ENCODE measurements at regions not wholly inside any gene's neighbourhood (a gene's known extent, or its start where the extent isn't known, plus 50 kb on each side); places are given as distances from the start of the nearest gene placed in this dataset.

DNA sequence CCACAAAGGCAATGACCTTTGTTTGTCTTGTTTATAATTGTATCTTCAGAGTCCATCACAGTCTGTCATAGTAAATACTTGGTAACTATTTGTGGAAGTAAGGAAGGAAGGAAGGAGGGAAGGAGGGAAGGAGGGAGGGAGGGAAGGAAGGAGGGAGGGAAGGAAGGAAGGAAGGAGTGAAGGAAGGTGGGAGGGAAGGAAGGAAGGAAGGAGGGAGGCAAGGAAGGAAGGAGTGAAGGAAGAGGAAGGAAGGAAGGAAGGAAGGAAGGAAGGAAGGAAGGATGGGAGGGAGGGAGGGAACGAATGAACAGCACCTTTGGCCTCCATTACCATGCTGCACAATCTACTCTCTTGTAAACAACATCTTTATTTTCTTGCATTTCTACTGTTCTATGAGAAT, 559.5 kb upstream of the PKN2 start:
- no peak for TF ChIP-seq POLR2A (IDR thresholded peaks at IDR 0.05)
- no peak for TF ChIP-seq CTCF (IDR thresholded peaks at IDR 0.05 in 4 of 5, conservative IDR thresholded peaks at IDR 0.05 in 1 of 5)

Measured in gastrocnemius medialis (tissue), 4 donors.